Neural cell (in vitro differentiated cells): ENCODE measurements at regions not wholly inside any gene's neighbourhood (a gene's known extent, or its start where the extent isn't known, plus 50 kb on each side); places are given as distances from the start of the nearest gene placed in this dataset.

ENCODE experiments used
- H2AFZ ChIP-seq: fragments of 200-600, 300-800 bp; sonication (generic), shearing (Covaris generic); 2 replicates; pipeline ENCODE4 v1.6.0; 2014; ENCODE audit warnings: low read depth, mild to moderate bottlenecking, antibody characterized with exemption, low read length, moderate library complexity
- H3F3A ChIP-seq: fragments of 200-600 bp; shearing (Covaris generic); 2 replicates; pipeline ENCODE4 v1.6.1; 2016; ENCODE audit warnings: mild to moderate bottlenecking, moderate library complexity, mixed read lengths, antibody characterized with exemption, low read length; ENCODE audit not compliant: insufficient read depth, poor library complexity, severe bottlenecking
- H3K27ac ChIP-seq: fragments of 200-600, 300-800 bp; sonication (generic), shearing (Covaris generic); 2 replicates; pipeline ENCODE4 v1.5.1; 2014; ENCODE audit warnings: mild to moderate bottlenecking, low read length, moderate library complexity
- H3K27me3 ChIP-seq: fragments of 300-800, 200-600 bp; sonication (generic), shearing (Covaris generic); 2 replicates; pipeline ENCODE4 v1.6.0; 2014; ENCODE audit warnings: mild to moderate bottlenecking, low read depth, low read length, moderate library complexity; ENCODE audit not compliant: insufficient read depth
- H3K36me3 ChIP-seq: fragments of 300-800, 200-600 bp; sonication (generic), shearing (Covaris generic); 2 replicates; pipeline ENCODE4 v1.5.1; 2014; ENCODE audit warnings: mild to moderate bottlenecking, antibody characterized with exemption, low read length, moderate library complexity; ENCODE audit not compliant: insufficient read depth
- H3K4me2 ChIP-seq: fragments of 300-800, 200-600 bp; sonication (generic), shearing (Covaris generic); 2 replicates; pipeline ENCODE4 v1.6.0; 2014; ENCODE audit warnings: mild to moderate bottlenecking, low read length
- H3K4me3 ChIP-seq: fragments of 300-800, 200-600 bp; sonication (generic), shearing (Covaris generic); 2 replicates; pipeline ENCODE4 v1.5.1; 2014; ENCODE audit warnings: mild to moderate bottlenecking, low read length, moderate library complexity
- H3K79me2 ChIP-seq: fragments of 200-600 bp; shearing (Covaris generic); replicated peaks from 2 replicates; pipeline ENCODE4 v1.6.0; 2014; ENCODE audit warnings: mild to moderate bottlenecking, low read length, moderate library complexity; ENCODE audit not compliant: insufficient read depth
- H3K9ac ChIP-seq: fragments of 300-800, 200-600 bp; sonication (generic), shearing (Covaris generic); 2 replicates; pipeline ENCODE4 v1.6.1; 2016; ENCODE audit warnings: mild to moderate bottlenecking, low read length, mixed read lengths
- H3K9me2 ChIP-seq: fragments of 200-600 bp; shearing (Covaris generic); 2 replicates; pipeline ENCODE4 v1.6.1; 2016; ENCODE audit warnings: mild to moderate bottlenecking, low read length, mixed read lengths; ENCODE audit not compliant: insufficient read depth
- H3K9me3 ChIP-seq: fragments of 200-600, 300-800 bp; sonication (generic), shearing (Covaris generic); 2 replicates; pipeline ENCODE4 v1.6.1; 2016; ENCODE audit warnings: mild to moderate bottlenecking, mixed run types, low read length, moderate library complexity, mixed read lengths
- H4K20me1 ChIP-seq: fragments of 200-600 bp; shearing (Covaris generic); 2 replicates; pipeline ENCODE4 v1.6.1; 2016; ENCODE audit warnings: mild to moderate bottlenecking, mixed run types; ENCODE audit not compliant: insufficient read depth
- EP300 ChIP-seq: fragments of 450-650 bp; conservative IDR thresholded peaks from 2 replicates; pipeline ENCODE4 v1.6.1; 2014; ENCODE audit warnings: antibody characterized with exemption, mild to moderate bottlenecking, moderate library complexity; ENCODE audit not compliant: poor library complexity, severe bottlenecking
- EZH2 ChIP-seq: fragments of 200-600, 300-800 bp; shearing (Covaris generic), sonication (generic); IDR thresholded peaks from 2 replicates; pipeline ENCODE4 v1.6.1; 2014; ENCODE audit warnings: antibody characterized with exemption, low read length, borderline replicate concordance, mild to moderate bottlenecking; ENCODE audit not compliant: insufficient read depth, poor library complexity, severe bottlenecking
- MXI1 ChIP-seq: fragments of 450-650 bp; conservative IDR thresholded peaks from 2 replicates; pipeline ENCODE4 v1.6.1; 2014; ENCODE audit warnings: antibody characterized with exemption, mild to moderate bottlenecking; ENCODE audit not compliant: poor library complexity, severe bottlenecking
- POLR2AphosphoS5 ChIP-seq: IDR thresholded peaks from 2 replicates; pipeline ENCODE4 v1.6.1; 2012
- RAD21 ChIP-seq: fragments of 450-650 bp; conservative IDR thresholded peaks from 2 replicates; pipeline ENCODE4 v1.6.1; 2014; ENCODE audit warnings: antibody characterized with exemption, mild to moderate bottlenecking, moderate library complexity
- REST ChIP-seq: IDR thresholded peaks from 2 replicates; pipeline ENCODE4 v1.6.1; 2012; ENCODE audit warnings: borderline replicate concordance
- SMC3 ChIP-seq: fragments of 450-650 bp; conservative IDR thresholded peaks from 2 replicates; pipeline ENCODE4 v1.6.1; 2014; ENCODE audit warnings: antibody characterized with exemption, mild to moderate bottlenecking, moderate library complexity; ENCODE audit not compliant: poor library complexity
- TAF1 ChIP-seq: IDR thresholded peaks from 2 replicates; pipeline ENCODE4 v1.6.1; 2012; ENCODE audit warnings: low read depth
- TF ChIP-seq, protein P1 (sequence below): fragments of 450-650 bp; IDR thresholded peaks from 2 replicates; pipeline ENCODE4 v1.5.1; 2014; ENCODE audit warnings: antibody characterized with exemption, mild to moderate bottlenecking, moderate library complexity; ENCODE audit not compliant: poor library complexity, severe bottlenecking

DNA sequence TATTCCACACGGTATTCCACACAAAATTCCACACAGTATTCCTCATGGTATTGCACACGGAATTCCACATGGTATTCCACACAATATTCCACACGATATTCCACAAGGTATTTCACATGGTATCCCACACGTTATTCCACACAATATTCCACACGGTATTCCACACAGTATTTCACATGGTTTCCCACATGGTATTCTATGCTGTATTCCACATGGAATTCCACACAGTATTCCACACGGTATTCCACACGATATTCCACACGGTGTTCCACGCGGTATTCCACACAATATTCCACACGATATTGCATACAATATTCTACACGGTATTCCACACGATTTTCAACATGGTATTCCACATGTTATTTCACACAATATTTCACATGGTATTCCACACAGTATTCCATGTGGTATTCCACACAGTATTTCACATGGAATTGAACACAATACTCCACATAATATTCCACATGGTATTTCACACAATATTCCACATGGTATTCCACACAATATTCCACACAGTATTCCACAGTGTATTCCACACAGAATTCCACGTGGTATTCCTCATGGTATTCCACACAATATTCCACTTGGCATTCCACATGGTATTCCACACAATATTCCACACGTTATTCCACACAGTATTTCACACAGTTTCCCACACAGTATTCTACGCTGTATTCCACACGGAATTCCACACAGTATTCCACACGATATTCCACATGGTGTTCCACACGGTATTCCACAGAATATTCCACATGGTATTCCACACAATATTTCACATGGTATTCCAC lies 136.0 kb upstream of the CHST15 start:
- H3K27me3 ChIP-seq, result no peaks in the 10 kb centered on the region
- no peaks in the 10 kb centered on the region for H3F3A ChIP-seq
- H3K27ac ChIP-seq, result no peak overlapping the region
- no peaks in the 10 kb centered on the region for H3K79me2 ChIP-seq
- no peak overlapping the region for H3K4me3 ChIP-seq
- H3K9ac ChIP-seq, result no peak overlapping the region
- no peak for TF ChIP-seq MXI1
- TF ChIP-seq REST, result peak; percentile 57
- peaks cover 12% of the 10 kb centered on the region for H3K9me3 ChIP-seq
- H2AFZ ChIP-seq, result no peak overlapping the region
- H3K9me2 ChIP-seq, result no peaks in the 10 kb centered on the region
- H4K20me1 ChIP-seq, result no peaks in the 10 kb centered on the region
- H3K36me3 ChIP-seq, result no peaks in the 10 kb centered on the region
- H3K4me2 ChIP-seq, result no peak overlapping the region

GRCh38 chr10:124228471-124228870 lies 135.1 kb upstream of the CHST15 start:
- Histone ChIP-seq H3K27me3 (no peaks in the 10 kb centered on the region), H3K9ac (no peak overlapping the region), H3K4me2 (no peak overlapping the region), H2AFZ (no peak overlapping the region), H4K20me1 (no peaks in the 10 kb centered on the region), H3K4me3 (no peak overlapping the region), H3F3A (no peaks in the 10 kb centered on the region), H3K9me2 (no peaks in the 10 kb centered on the region), H3K79me2 (no peaks in the 10 kb centered on the region), H3K27ac (no peak overlapping the region), H3K9me3 (peaks cover 12% of the 10 kb centered on the region), H3K36me3 (no peaks in the 10 kb centered on the region)
- no peak for TF ChIP-seq RAD21
- no peak for TF ChIP-seq EZH2
- TF ChIP-seq MXI1, result no peak
- TF ChIP-seq POLR2AphosphoS5, result no peak
- no peak for TF ChIP-seq SMC3
- TF ChIP-seq EP300, result no peak
- no peak for TF ChIP-seq TAF1
- no peak for TF ChIP-seq REST
- TF ChIP-seq, protein P1, sequence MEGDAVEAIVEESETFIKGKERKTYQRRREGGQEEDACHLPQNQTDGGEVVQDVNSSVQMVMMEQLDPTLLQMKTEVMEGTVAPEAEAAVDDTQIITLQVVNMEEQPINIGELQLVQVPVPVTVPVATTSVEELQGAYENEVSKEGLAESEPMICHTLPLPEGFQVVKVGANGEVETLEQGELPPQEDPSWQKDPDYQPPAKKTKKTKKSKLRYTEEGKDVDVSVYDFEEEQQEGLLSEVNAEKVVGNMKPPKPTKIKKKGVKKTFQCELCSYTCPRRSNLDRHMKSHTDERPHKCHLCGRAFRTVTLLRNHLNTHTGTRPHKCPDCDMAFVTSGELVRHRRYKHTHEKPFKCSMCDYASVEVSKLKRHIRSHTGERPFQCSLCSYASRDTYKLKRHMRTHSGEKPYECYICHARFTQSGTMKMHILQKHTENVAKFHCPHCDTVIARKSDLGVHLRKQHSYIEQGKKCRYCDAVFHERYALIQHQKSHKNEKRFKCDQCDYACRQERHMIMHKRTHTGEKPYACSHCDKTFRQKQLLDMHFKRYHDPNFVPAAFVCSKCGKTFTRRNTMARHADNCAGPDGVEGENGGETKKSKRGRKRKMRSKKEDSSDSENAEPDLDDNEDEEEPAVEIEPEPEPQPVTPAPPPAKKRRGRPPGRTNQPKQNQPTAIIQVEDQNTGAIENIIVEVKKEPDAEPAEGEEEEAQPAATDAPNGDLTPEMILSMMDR, result no peak
